ENCODE measurements at regions not wholly inside any gene's neighbourhood (a gene's known extent, or its start where the extent isn't known, plus 50 kb on each side); places are given as distances from the start of the nearest gene placed in this dataset.
"Not testable (repeated sequence)": the region's sequence is repeated elsewhere in the genome, so short reads cannot be mapped to it uniquely, and the experiment has no call there.

DNA sequence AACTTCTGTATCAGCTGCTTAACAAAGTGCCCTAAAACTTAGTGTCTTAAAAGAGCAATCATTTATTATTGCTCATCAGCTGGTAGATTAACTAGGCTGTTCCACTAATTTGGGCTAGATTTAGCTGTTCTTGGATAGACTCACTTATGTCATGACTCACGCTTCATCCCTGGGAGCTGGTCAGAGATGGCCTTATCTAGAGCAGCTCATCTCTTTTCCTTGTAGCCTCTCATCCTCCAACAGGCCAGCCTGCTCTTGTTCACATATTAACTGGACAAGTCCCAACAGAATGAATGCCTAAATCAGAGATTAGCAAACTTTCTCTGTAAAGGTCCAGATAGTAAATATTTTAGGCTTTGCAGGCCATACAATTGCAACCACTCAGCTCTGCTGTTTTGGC, 66.9 kb upstream of the PLAAT1 start (continued):
- TF ChIP-seq, protein P1, sequence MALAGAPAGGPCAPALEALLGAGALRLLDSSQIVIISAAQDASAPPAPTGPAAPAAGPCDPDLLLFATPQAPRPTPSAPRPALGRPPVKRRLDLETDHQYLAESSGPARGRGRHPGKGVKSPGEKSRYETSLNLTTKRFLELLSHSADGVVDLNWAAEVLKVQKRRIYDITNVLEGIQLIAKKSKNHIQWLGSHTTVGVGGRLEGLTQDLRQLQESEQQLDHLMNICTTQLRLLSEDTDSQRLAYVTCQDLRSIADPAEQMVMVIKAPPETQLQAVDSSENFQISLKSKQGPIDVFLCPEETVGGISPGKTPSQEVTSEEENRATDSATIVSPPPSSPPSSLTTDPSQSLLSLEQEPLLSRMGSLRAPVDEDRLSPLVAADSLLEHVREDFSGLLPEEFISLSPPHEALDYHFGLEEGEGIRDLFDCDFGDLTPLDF (CRISPR knock-in tag; IDR thresholded peaks at IDR 0.05), result no peak
- TF ChIP-seq ZNF707 (CRISPR knock-in tag; conservative IDR thresholded peaks at IDR 0.05), result no peak
- TF ChIP-seq DMBX1 (CRISPR knock-in tag; IDR thresholded peaks at IDR 0.05; ENCODE audit: borderline replicate concordance), result no peak
- TF ChIP-seq, protein P2, sequence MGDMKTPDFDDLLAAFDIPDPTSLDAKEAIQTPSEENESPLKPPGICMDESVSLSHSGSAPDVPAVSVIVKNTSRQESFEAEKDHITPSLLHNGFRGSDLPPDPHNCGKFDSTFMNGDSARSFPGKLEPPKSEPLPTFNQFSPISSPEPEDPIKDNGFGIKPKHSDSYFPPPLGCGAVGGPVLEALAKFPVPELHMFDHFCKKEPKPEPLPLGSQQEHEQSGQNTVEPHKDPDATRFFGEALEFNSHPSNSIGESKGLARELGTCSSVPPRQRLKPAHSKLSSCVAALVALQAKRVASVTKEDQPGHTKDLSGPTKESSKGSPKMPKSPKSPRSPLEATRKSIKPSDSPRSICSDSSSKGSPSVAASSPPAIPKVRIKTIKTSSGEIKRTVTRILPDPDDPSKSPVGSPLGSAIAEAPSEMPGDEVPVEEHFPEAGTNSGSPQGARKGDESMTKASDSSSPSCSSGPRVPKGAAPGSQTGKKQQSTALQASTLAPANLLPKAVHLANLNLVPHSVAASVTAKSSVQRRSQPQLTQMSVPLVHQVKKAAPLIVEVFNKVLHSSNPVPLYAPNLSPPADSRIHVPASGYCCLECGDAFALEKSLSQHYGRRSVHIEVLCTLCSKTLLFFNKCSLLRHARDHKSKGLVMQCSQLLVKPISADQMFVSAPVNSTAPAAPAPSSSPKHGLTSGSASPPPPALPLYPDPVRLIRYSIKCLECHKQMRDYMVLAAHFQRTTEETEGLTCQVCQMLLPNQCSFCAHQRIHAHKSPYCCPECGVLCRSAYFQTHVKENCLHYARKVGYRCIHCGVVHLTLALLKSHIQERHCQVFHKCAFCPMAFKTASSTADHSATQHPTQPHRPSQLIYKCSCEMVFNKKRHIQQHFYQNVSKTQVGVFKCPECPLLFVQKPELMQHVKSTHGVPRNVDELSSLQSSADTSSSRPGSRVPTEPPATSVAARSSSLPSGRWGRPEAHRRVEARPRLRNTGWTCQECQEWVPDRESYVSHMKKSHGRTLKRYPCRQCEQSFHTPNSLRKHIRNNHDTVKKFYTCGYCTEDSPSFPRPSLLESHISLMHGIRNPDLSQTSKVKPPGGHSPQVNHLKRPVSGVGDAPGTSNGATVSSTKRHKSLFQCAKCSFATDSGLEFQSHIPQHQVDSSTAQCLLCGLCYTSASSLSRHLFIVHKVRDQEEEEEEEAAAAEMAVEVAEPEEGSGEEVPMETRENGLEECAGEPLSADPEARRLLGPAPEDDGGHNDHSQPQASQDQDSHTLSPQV (IDR thresholded peaks at IDR 0.05), result no peak

- POLR2A ChIA-PET; H3K9ac ChIP-seq (ENCODE audit: insufficient read depth in 1 of 2, low read depth in 2 of 2, low read length in 2 of 2); ATAC-seq; H3K4me1 ChIP-seq (replicated peaks in 1 of 2; ENCODE audit: control insufficient read depth in 2 of 2, insufficient read depth in 2 of 2, low read length in 2 of 2); H4K20me1 ChIP-seq (replicated peaks; ENCODE audit: control insufficient read depth, insufficient read depth, low read length); H3K36me3 ChIP-seq (ENCODE audit: control insufficient read depth, insufficient read depth, low read length); H3K9me1 ChIP-seq (ENCODE audit: control insufficient read depth, insufficient read depth, low read length); H3K27ac ChIP-seq (ENCODE audit: extremely low read depth, low read depth, low read length); H3K4me3 ChIP-seq; H3K79me2 ChIP-seq (ENCODE audit: control insufficient read depth, insufficient read depth, low read length); H2AFZ ChIP-seq (ENCODE audit: low read depth, low read length); FAIRE-seq; CTCF ChIA-PET (ENCODE audit: low intra/inter-chr PET ratio); H3K4me2 ChIP-seq (ENCODE audit: insufficient read depth, low read length); DNase-seq (ENCODE audit: extremely low read depth in 1 of 4, low spot score in 3 of 4); intact Hi-C loops (cut with micrococcal nuclease); BruUV-seq (replicated peaks); H3K27me3 ChIP-seq (ENCODE audit: control insufficient read depth in 2 of 2, insufficient read depth in 2 of 2, low read length in 2 of 2); in situ Hi-C loops (cut with MboI); H3K9me3 ChIP-seq (replicated peaks; ENCODE audit: control insufficient read depth, insufficient read depth, low read depth, low read length): not testable (repeated sequence)
- 1% methylated on average over 8 of the region's 8 CpGs for WGBS (ENCODE audit: insufficient coverage, low coverage, missing lambda C conversion rate)
Observed at GRCh38 chr3:193179332-193180012, 61.5 kb upstream of the PLAAT1 start.
